H1 (cell line): ENCODE measurements at regions not wholly inside any gene's neighbourhood (a gene's known extent, or its start where the extent isn't known, plus 50 kb on each side); places are given as distances from the start of the nearest gene placed in this dataset.

Source experiments
- CTCF ChIA-PET: fragments of 300-600 bp; sonication (Branson Sonifier 250); formaldehyde crosslinking; loops from one replicate; lab custom pipeline; 2021; ENCODE audit not compliant: partially characterized antibody; lab: Charles Lee
- POLR2A ChIA-PET: fragments of 300-600 bp; sonication (Branson Sonifier 250); formaldehyde crosslinking; loops from one replicate; lab custom pipeline; 2021; ENCODE audit warnings: inconsistent platforms; ENCODE audit not compliant: partially characterized antibody; lab: Charles Lee
- DNase-seq, 2 experiments: peaks; one replicate each; pipeline versions ENCODE4 v3.0.0 to v3.0.0-alpha.2; 2010 to 2022; ENCODE audit warnings: low spot score in 2 of 2, low read depth in 1 of 2, mixed read lengths in 1 of 2
- FAIRE-seq: peaks from 2 replicates; lab custom pipeline; 2011; peaks lifted over from hg19 to GRCh38; lab: Jason Lieb, UNC
- H2AFZ ChIP-seq: 2 replicates; pipeline ENCODE4 v1.8.1; 2012; ENCODE audit warnings: low read length, inconsistent platforms
- H2AK5ac ChIP-seq: 2 replicates; pipeline ENCODE4 v1.6.1; 2013; ENCODE audit warnings: low read depth, low read length
- H2BK120ac ChIP-seq: replicated peaks from 2 replicates; pipeline ENCODE3; 2013; ENCODE audit warnings: low read depth, low read length, inconsistent platforms
- H2BK12ac ChIP-seq: 2 replicates; pipeline ENCODE4 v1.6.1; 2013; ENCODE audit warnings: low read depth, low read length
- H2BK15ac ChIP-seq: 2 replicates; pipeline ENCODE4 v1.6.1; 2013; ENCODE audit warnings: low read length
- H2BK20ac ChIP-seq: 2 replicates; pipeline ENCODE4 v1.6.1; 2013; ENCODE audit warnings: low read length
- H2BK5ac ChIP-seq: 2 replicates; pipeline ENCODE4 v1.6.1; 2013; ENCODE audit warnings: low read depth, low read length
- H3K14ac ChIP-seq: 2 replicates; pipeline ENCODE4 v1.6.1; 2013; ENCODE audit warnings: inconsistent platforms; ENCODE audit not compliant: insufficient read length
- H3K18ac ChIP-seq: 2 replicates; pipeline ENCODE4 v1.6.1; 2013; ENCODE audit warnings: low read length; ENCODE audit errors: extremely low read depth
- H3K23ac ChIP-seq: 2 replicates; pipeline ENCODE4 v1.6.1; 2013; ENCODE audit warnings: inconsistent platforms; ENCODE audit not compliant: insufficient read length
- H3K23me2 ChIP-seq: 2 replicates; pipeline ENCODE4 v1.6.1; 2013; ENCODE audit warnings: low read depth, low read length
- H3K27ac ChIP-seq: 2 replicates; pipeline ENCODE4 v1.6.1; 2011; ENCODE audit warnings: low read depth, low read length, inconsistent platforms
- H3K27me3 ChIP-seq, 4 experiments: replicated peaks in 1 of 4; 1 replicate in 1 of 4; 2 replicates in 3 of 4; pipeline versions ENCODE4 v1.6.1 to v1.8.1; 2011 to 2013; ENCODE audit warnings: low read length in 3 of 4, mild to moderate bottlenecking in 3 of 4, inconsistent platforms in 2 of 4, mixed read lengths in 2 of 4, moderate library complexity in 1 of 4; ENCODE audit not compliant: control insufficient read depth in 3 of 4, insufficient read depth in 3 of 4; ENCODE audit errors: extremely low read depth in 1 of 4
- H3K36me3 ChIP-seq, 4 experiments: 2 replicates each; pipeline versions ENCODE4 v1.6.1 to v1.8.1; 2011 to 2013; ENCODE audit warnings: mild to moderate bottlenecking in 4 of 4, low read length in 3 of 4, moderate library complexity in 2 of 4, control low read depth in 1 of 4, inconsistent platforms in 1 of 4; ENCODE audit not compliant: insufficient read depth in 4 of 4, control insufficient read depth in 2 of 4
- H3K4ac ChIP-seq: replicated peaks from 2 replicates; pipeline ENCODE3; 2013; ENCODE audit warnings: low read length, low read depth, mixed read lengths, inconsistent platforms; ENCODE audit not compliant: insufficient read length
- H3K4me1 ChIP-seq, 4 experiments: replicated peaks in 1 of 4; 1 replicate in 1 of 4; 2 replicates in 3 of 4; pipeline versions ENCODE4 v1.6.1 to v1.8.1; 2011 to 2013; ENCODE audit warnings: low read length in 3 of 4, inconsistent platforms in 2 of 4, mixed read lengths in 1 of 4; ENCODE audit not compliant: insufficient read depth in 4 of 4, control insufficient read depth in 3 of 4
- H3K4me2 ChIP-seq, 2 experiments: 2 replicates each; pipeline versions ENCODE4 v1.6.1 to v1.8.1; 2011 to 2013; ENCODE audit warnings: low read depth in 2 of 2, low read length in 2 of 2, control low read depth in 1 of 2, inconsistent platforms in 1 of 2, mild to moderate bottlenecking in 1 of 2; ENCODE audit not compliant: insufficient read depth in 1 of 2
- H3K4me3 ChIP-seq, 4 experiments: fragments of 200-600, 300-600 bp in 1 of 4; sonication (generic), shearing (Covaris generic), sonication (Bioruptor Twin) in 1 of 4; 2 replicates each; pipeline versions ENCODE4 v1.5.1 to v1.8.1; 2011 to 2016; ENCODE audit warnings: low read length in 4 of 4, low read depth in 3 of 4, control low read depth in 2 of 4, inconsistent platforms in 2 of 4, mild to moderate bottlenecking in 2 of 4, mixed read lengths in 1 of 4, moderate library complexity in 1 of 4; ENCODE audit not compliant: insufficient read depth in 2 of 4; ENCODE audit errors: extremely low read depth in 1 of 4
- H3K56ac ChIP-seq: replicated peaks from 2 replicates; pipeline ENCODE3; 2013; ENCODE audit warnings: low read depth, mild to moderate bottlenecking, mixed read lengths, low read length, inconsistent platforms; ENCODE audit not compliant: insufficient read length
- H3K79me1 ChIP-seq: 2 replicates; pipeline ENCODE4 v1.6.1; 2013; ENCODE audit warnings: low read depth, low read length, control low read depth
- H3K79me2 ChIP-seq, 2 experiments: 2 replicates each; pipeline versions ENCODE4 v1.6.1 to v1.8.1; 2012 to 2013; ENCODE audit warnings: low read length in 2 of 2, mild to moderate bottlenecking in 2 of 2, inconsistent platforms in 1 of 2; ENCODE audit not compliant: insufficient read depth in 2 of 2, control insufficient read depth in 1 of 2
- H3K9ac ChIP-seq, 4 experiments: replicated peaks in 1 of 4; 1 replicate in 1 of 4; 2 replicates in 3 of 4; pipeline versions ENCODE4 v1.6.1 to v1.8.1; 2011 to 2013; ENCODE audit warnings: low read depth in 3 of 4, low read length in 3 of 4, control low read depth in 2 of 4, mild to moderate bottlenecking in 2 of 4, moderate library complexity in 2 of 4, inconsistent platforms in 1 of 4; ENCODE audit errors: extremely low read depth in 1 of 4
- H3K9me3 ChIP-seq, 2 experiments: 2 replicates each; pipeline versions ENCODE4 v1.6.1 to v1.8.1; 2012 to 2013; ENCODE audit warnings: mild to moderate bottlenecking in 2 of 2, moderate library complexity in 2 of 2, control low read depth in 1 of 2, inconsistent platforms in 1 of 2, low read depth in 1 of 2, low read length in 1 of 2, mixed read lengths in 1 of 2; ENCODE audit not compliant: insufficient read depth in 2 of 2
- H4K20me1 ChIP-seq, 2 experiments: replicated peaks in 1 of 2; 2 replicates each; pipeline versions ENCODE3 to v1.8.1; 2011 to 2013; ENCODE audit warnings: inconsistent platforms in 2 of 2, low read length in 2 of 2, mild to moderate bottlenecking in 1 of 2; ENCODE audit not compliant: insufficient read depth in 2 of 2, control insufficient read depth in 1 of 2
- H4K5ac ChIP-seq: 2 replicates; pipeline ENCODE4 v1.6.1; 2013; ENCODE audit warnings: low read length, low read depth, mixed read lengths, inconsistent platforms; ENCODE audit not compliant: insufficient read length
- H4K8ac ChIP-seq: 2 replicates; pipeline ENCODE4 v1.8.0; 2013; ENCODE audit warnings: mild to moderate bottlenecking, moderate library complexity, low read length, inconsistent platforms; ENCODE audit not compliant: insufficient read depth; ENCODE audit errors: extremely low read depth
- H4K91ac ChIP-seq: replicated peaks from 2 replicates; pipeline ENCODE3; 2013; ENCODE audit warnings: low read length, mixed read lengths, inconsistent platforms; ENCODE audit not compliant: insufficient read length
- CTBP2 ChIP-seq: IDR thresholded peaks from 2 replicates; pipeline ENCODE4 v1.7.0; 2011; ENCODE audit warnings: borderline replicate concordance, mild to moderate bottlenecking, moderate library complexity, mixed read lengths, low read length; ENCODE audit not compliant: insufficient read depth, insufficient read length
- CTCF ChIP-seq, 3 experiments: IDR thresholded peaks; 1 replicate in 2 of 3; 2 replicates in 1 of 3; pipeline versions ENCODE4 v1.5.1 to v1.6.1; 2011; ENCODE audit warnings: low read length in 3 of 3, mild to moderate bottlenecking in 3 of 3, inconsistent platforms in 2 of 3, low read depth in 1 of 3, moderate library complexity in 1 of 3; ENCODE audit not compliant: insufficient read depth in 1 of 3; ENCODE audit errors: control extremely low read depth in 1 of 3
- E2F6 ChIP-seq: IDR thresholded peaks from 2 replicates; pipeline ENCODE4 v1.6.1; 2012; ENCODE audit warnings: inconsistent platforms
- GABPA ChIP-seq: IDR thresholded peaks from 2 replicates; pipeline ENCODE4 v1.6.1; 2011; ENCODE audit warnings: mild to moderate bottlenecking, low read length, moderate library complexity, borderline replicate concordance; ENCODE audit not compliant: insufficient read depth
- PHF8 ChIP-seq: fragments of 200-600 bp; sonication (generic); conservative IDR thresholded peaks from 2 replicates; pipeline ENCODE4 v1.7.1; 2012; ENCODE audit warnings: low read depth, mild to moderate bottlenecking, inconsistent platforms, low read length, moderate library complexity
- SIN3A ChIP-seq, 2 experiments: IDR thresholded peaks in 1 of 2; conservative IDR thresholded peaks in 1 of 2; 2 replicates each; pipeline ENCODE4 v1.6.1; 2011 to 2012; ENCODE audit warnings: low read length in 2 of 2, improper control_type of control experiment in 1 of 2, low read depth in 1 of 2, mild to moderate bottlenecking in 1 of 2
- SRF ChIP-seq: IDR thresholded peaks from 2 replicates; pipeline ENCODE4 v1.6.1; 2011; ENCODE audit warnings: mild to moderate bottlenecking, low read depth, low read length, moderate library complexity
- TCF12 ChIP-seq: IDR thresholded peaks from 2 replicates; pipeline ENCODE4 v1.6.1; 2011; ENCODE audit warnings: low read depth, mild to moderate bottlenecking, low read length
- WGBS, 2 experiments: shearing (Covaris generic) in 1 of 2; methylation state at CpG; one replicate each; pipeline versions ENCODE4 v1.1.6 to v1.1.7; 2013 to 2015; ENCODE audit warnings: low lambda C conversion rate in 2 of 2, mixed read lengths in 2 of 2, inconsistent platforms in 1 of 2, low coverage in 1 of 2, missing lambda C conversion rate in 1 of 2; ENCODE audit not compliant: insufficient replicate concordance in 2 of 2, insufficient coverage in 1 of 2, insufficient read length in 1 of 2; ENCODE audit errors: extremely low coverage in 1 of 2, missing lambda C conversion rate in 1 of 2; 5-methylcytosine and 5-hydroxymethylcytosine counted together

GRCh38 chr10:130709415-130709814 is 573.2 kb downstream of the GLRX3 start:
- no peak overlapping the region for H3K9ac ChIP-seq
- no peak overlapping the region for H2BK120ac ChIP-seq
- no peak overlapping the region for H3K4me3 ChIP-seq
- no peak overlapping the region for H4K5ac ChIP-seq
- no peak overlapping the region for H3K4me2 ChIP-seq
- H2BK5ac ChIP-seq: no peak overlapping the region
- H3K4me1 ChIP-seq: no peaks in the 10 kb centered on the region
- H2BK15ac ChIP-seq: no peak overlapping the region
- no peak overlapping the region for H2AK5ac ChIP-seq
- H3K4ac ChIP-seq: no peak overlapping the region
- POLR2A ChIA-PET: no interaction called here
- no peak overlapping the region for H3K18ac ChIP-seq
- no peak overlapping the region for H3K23ac ChIP-seq
- no peak overlapping the region for H2BK20ac ChIP-seq
- FAIRE-seq: no peak
- no peak overlapping the region for H3K14ac ChIP-seq
- no peaks in the 10 kb centered on the region for H3K9me3 ChIP-seq
- no peaks in the 10 kb centered on the region for H4K20me1 ChIP-seq
- CTCF ChIA-PET: no interaction called here
- DNase-seq: no peak
- H3K79me1 ChIP-seq: no peaks in the 10 kb centered on the region
- H4K8ac ChIP-seq: peak overlapping the region; percentile 51; the same call in 1 of the 2 replicates
- H3K27ac ChIP-seq: no peak overlapping the region
- H3K79me2 ChIP-seq: no peaks in the 10 kb centered on the region
- H3K27me3 ChIP-seq: no peaks in the 10 kb centered on the region
- H3K36me3 ChIP-seq: no peaks in the 10 kb centered on the region
- H3K56ac ChIP-seq: no peak overlapping the region
- no peaks in the 10 kb centered on the region for H3K23me2 ChIP-seq
- H2BK12ac ChIP-seq: no peak overlapping the region
- H2AFZ ChIP-seq: no peak overlapping the region
- WGBS, 2 experiments: 100% methylated on average over 2 of the region's 2 CpGs; no CpG with 5 or more reads in 1 of the 2 experiments
- H4K91ac ChIP-seq: no peak overlapping the region
- TF ChIP-seq SRF (no peak), CTBP2 (no peak), E2F6 (no peak), SIN3A (conservative IDR thresholded peaks at IDR 0.05 in 1 of 2, IDR thresholded peaks at IDR 0.05 in 1 of 2; ENCODE audit: low read depth in 1 of 2, low read length in 2 of 2) (no peak), GABPA (no peak), TCF12 (no peak), PHF8 (no peak), CTCF (IDR thresholded peaks at IDR 0.05; ENCODE audit: control extremely low read depth in 1 of 3, insufficient read depth in 1 of 3, low read depth in 1 of 3, low read length in 3 of 3) (no peak)
